IMR-90 (cell line): ENCODE measurements at regions not wholly inside any gene's neighbourhood (a gene's known extent, or its start where the extent isn't known, plus 50 kb on each side); places are given as distances from the start of the nearest gene placed in this dataset.

ENCODE experiments used
- ATAC-seq: fragments of 200-7000 bp; cut with Tn5 transposase; 2 replicates; pipeline ENCODE4 v1.9.1; 2020; ENCODE audit warnings: low read depth, mild to moderate bottlenecking, moderate library complexity
- BruUV-seq: library from RNA; stranded (reverse); fragments of 400-500 nt; replicated peaks from 2 replicates; lab custom pipeline; 2021; lab: Mats Ljungman, UMichigan
- CTCF ChIA-PET: fragments of 300-600 bp; formaldehyde crosslinking; extraction: SDS; loops from one replicate; lab custom pipeline; 2021; ENCODE audit warnings: antibody characterized with exemption; lab: Yijun Ruan, JAX
- POLR2A ChIA-PET: fragments of 300-600 bp; sonication (Branson Sonifier 250); formaldehyde crosslinking; loops from one replicate; lab custom pipeline; 2022; ENCODE audit warnings: antibody characterized with exemption; ENCODE audit not compliant: unreplicated experiment; lab: Charles Lee
- DNase-seq: peaks from one replicate; pipeline ENCODE4 v3.0.0; 2013
- H2AFZ ChIP-seq: replicated peaks from 2 replicates; pipeline ENCODE3; 2013; ENCODE audit warnings: low read length, mild to moderate bottlenecking; ENCODE audit not compliant: poor library complexity
- H2AK5ac ChIP-seq: 2 replicates; pipeline ENCODE4 v1.6.1; 2013; ENCODE audit warnings: low read depth, low read length, inconsistent platforms
- H2AK9ac ChIP-seq: replicated peaks from 2 replicates; pipeline ENCODE3; 2013; ENCODE audit warnings: mild to moderate bottlenecking, low read depth, low read length, moderate library complexity; ENCODE audit not compliant: poor library complexity
- H2BK120ac ChIP-seq: 2 replicates; pipeline ENCODE4 v1.6.1; 2013; ENCODE audit warnings: low read depth, low read length, inconsistent platforms
- H2BK15ac ChIP-seq: 3 replicates; pipeline ENCODE4 v1.6.1; 2013; ENCODE audit warnings: low read depth, low read length, inconsistent platforms
- H2BK20ac ChIP-seq: 2 replicates; pipeline ENCODE4 v1.6.1; 2013; ENCODE audit warnings: low read depth, mild to moderate bottlenecking, inconsistent platforms, low read length, moderate library complexity
- H2BK5ac ChIP-seq: 2 replicates; pipeline ENCODE4 v1.6.1; 2013; ENCODE audit warnings: mild to moderate bottlenecking, low read depth, low read length, inconsistent platforms; ENCODE audit not compliant: poor library complexity, severe bottlenecking
- H3K14ac ChIP-seq: replicated peaks from 2 replicates; pipeline ENCODE4 v1.6.1; 2013; ENCODE audit warnings: low read depth, low read length, inconsistent platforms
- H3K18ac ChIP-seq: 2 replicates; pipeline ENCODE4 v1.6.1; 2013; ENCODE audit warnings: low read depth, low read length, control low read depth
- H3K23ac ChIP-seq: 2 replicates; pipeline ENCODE4 v1.6.1; 2013; ENCODE audit warnings: low read depth, low read length, inconsistent platforms
- H3K27ac ChIP-seq: 2 replicates; pipeline ENCODE4 v1.5.1; 2013; ENCODE audit warnings: mild to moderate bottlenecking, control low read depth, low read length; ENCODE audit not compliant: insufficient read depth
- H3K27me3 ChIP-seq: 2 replicates; pipeline ENCODE4 v1.6.1; 2013; ENCODE audit warnings: low read length; ENCODE audit not compliant: control insufficient read depth, insufficient read depth
- H3K36me3 ChIP-seq: 2 replicates; pipeline ENCODE4 v1.6.1; 2013; ENCODE audit warnings: low read length, mixed read lengths; ENCODE audit not compliant: control insufficient read depth, insufficient read depth
- H3K4ac ChIP-seq: 2 replicates; pipeline ENCODE4 v1.6.1; 2013; ENCODE audit warnings: low read depth, low read length, inconsistent platforms
- H3K4me1 ChIP-seq: 2 replicates; pipeline ENCODE4 v1.6.1; 2013; ENCODE audit warnings: low read length, mixed read lengths; ENCODE audit not compliant: control insufficient read depth, insufficient read depth
- H3K4me2 ChIP-seq: 2 replicates; pipeline ENCODE4 v1.6.1; 2013; ENCODE audit warnings: low read depth, mild to moderate bottlenecking, control low read depth, low read length, moderate library complexity
- H3K4me3 ChIP-seq: 2 replicates; pipeline ENCODE4 v1.5.1; 2013; ENCODE audit warnings: low read depth, mild to moderate bottlenecking, control low read depth, low read length, moderate library complexity; ENCODE audit not compliant: insufficient read depth
- H3K56ac ChIP-seq: 2 replicates; pipeline ENCODE4 v1.6.1; 2013; ENCODE audit warnings: low read length, inconsistent platforms; ENCODE audit not compliant: insufficient read depth; ENCODE audit errors: extremely low read depth
- H3K79me1 ChIP-seq, 2 experiments: 2 replicates each; pipeline ENCODE4 v1.6.1; 2013; ENCODE audit warnings: low read length in 2 of 2, inconsistent platforms in 1 of 2, low read depth in 1 of 2
- H3K9ac ChIP-seq: 2 replicates; pipeline ENCODE4 v1.6.1; 2013; ENCODE audit warnings: low read depth, low read length, control low read depth
- H3K9me1 ChIP-seq: 2 replicates; pipeline ENCODE4 v1.6.1; 2013; ENCODE audit warnings: low read length, inconsistent platforms; ENCODE audit not compliant: insufficient read depth
- H3K9me3 ChIP-seq: 2 replicates; pipeline ENCODE4 v1.6.1; 2013; ENCODE audit warnings: low read length; ENCODE audit not compliant: control insufficient read depth, insufficient read depth
- H4K20me1 ChIP-seq: 2 replicates; pipeline ENCODE4 v1.6.1; 2013; ENCODE audit warnings: low read length, inconsistent platforms; ENCODE audit not compliant: insufficient read depth
- H4K5ac ChIP-seq: 2 replicates; pipeline ENCODE4 v1.6.1; 2013; ENCODE audit warnings: mild to moderate bottlenecking, low read depth, low read length, control low read depth
- H4K8ac ChIP-seq, 2 experiments: 2 replicates each; pipeline ENCODE4 v1.6.1; 2013; ENCODE audit warnings: low read depth in 2 of 2, low read length in 2 of 2, control low read depth in 1 of 2, inconsistent platforms in 1 of 2
- H4K91ac ChIP-seq: 2 replicates; pipeline ENCODE4 v1.6.1; 2013; ENCODE audit warnings: low read depth, low read length, inconsistent platforms; ENCODE audit not compliant: insufficient read depth
- BHLHE40 ChIP-seq: fragments of 150-350 bp; IDR thresholded peaks from 2 replicates; pipeline ENCODE4 v1.6.1; 2016; ENCODE audit warnings: mild to moderate bottlenecking, low read depth, low read length
- CEBPB ChIP-seq: IDR thresholded peaks from 2 replicates; pipeline ENCODE4 v1.6.1; 2012; ENCODE audit warnings: low read depth, low read length, improper control_type of control experiment
- CHD1 ChIP-seq: IDR thresholded peaks from 2 replicates; pipeline ENCODE4 v1.6.1; 2012; ENCODE audit warnings: low read depth, low read length, improper control_type of control experiment
- CTCF ChIP-seq: conservative IDR thresholded peaks from 2 replicates; pipeline ENCODE4 v1.5.1; 2012; ENCODE audit warnings: mild to moderate bottlenecking, low read depth, low read length, improper control_type of control experiment
- ELK1 ChIP-seq: fragments of 150-350 bp; IDR thresholded peaks from 2 replicates; pipeline ENCODE4 v1.6.1; 2016; ENCODE audit warnings: low read depth, mild to moderate bottlenecking, low read length, moderate library complexity, borderline replicate concordance
- FOS ChIP-seq: fragments of 150-350 bp; IDR thresholded peaks from 2 replicates; pipeline ENCODE4 v1.6.1; 2016; ENCODE audit warnings: low read depth, low read length
- MAFK ChIP-seq: IDR thresholded peaks from 2 replicates; pipeline ENCODE4 v1.6.1; 2012; ENCODE audit warnings: low read depth, low read length, improper control_type of control experiment
- MAZ ChIP-seq: IDR thresholded peaks from 2 replicates; pipeline ENCODE4 v1.6.1; 2012; ENCODE audit warnings: low read depth, mild to moderate bottlenecking, low read length, improper control_type of control experiment, moderate library complexity, borderline replicate concordance
- MXI1 ChIP-seq: IDR thresholded peaks from 2 replicates; pipeline ENCODE4 v1.6.1; 2012; ENCODE audit warnings: low read depth, mild to moderate bottlenecking, low read length, moderate library complexity, borderline replicate concordance
- NFE2L2 ChIP-seq: fragments of 150-350 bp; IDR thresholded peaks from 2 replicates; pipeline ENCODE4 v1.6.1; 2016; ENCODE audit warnings: low read depth, mild to moderate bottlenecking, low read length
- POLR2A ChIP-seq: IDR thresholded peaks from 2 replicates; pipeline ENCODE4 v1.6.1; 2012; ENCODE audit warnings: mild to moderate bottlenecking, low read depth, low read length
- RAD21 ChIP-seq: IDR thresholded peaks from 2 replicates; pipeline ENCODE4 v1.6.1; 2012; ENCODE audit warnings: low read length, improper control_type of control experiment
- RCOR1 ChIP-seq: IDR thresholded peaks from 2 replicates; pipeline ENCODE4 v1.6.1; 2012; ENCODE audit warnings: mild to moderate bottlenecking, low read length, improper control_type of control experiment; ENCODE audit not compliant: insufficient replicate concordance
- RFX5 ChIP-seq: IDR thresholded peaks from 2 replicates; pipeline ENCODE4 v1.8.0; 2012; ENCODE audit warnings: low read depth, mild to moderate bottlenecking, low read length, moderate library complexity
- SMC3 ChIP-seq: fragments of 150-350 bp; IDR thresholded peaks from 2 replicates; pipeline ENCODE4 v1.6.1; 2016; ENCODE audit warnings: low read depth, mild to moderate bottlenecking, antibody characterized with exemption, low read length, moderate library complexity
- USF2 ChIP-seq: fragments of 150-350 bp; IDR thresholded peaks from 2 replicates; pipeline ENCODE4 v1.6.1; 2017; ENCODE audit warnings: mild to moderate bottlenecking, antibody characterized with exemption, low read length, low read depth
- whole genome bisulfite sequencing, 2 experiments: methylation state at CpG; one replicate each; pipeline versions ENCODE4 v1.1.5 to v1.1.7; 2013; ENCODE audit warnings: missing lambda C conversion rate in 2 of 2; ENCODE audit not compliant: insufficient read length in 1 of 2; ENCODE audit errors: extremely low coverage in 2 of 2; 5-methylcytosine and 5-hydroxymethylcytosine counted together
- dilution Hi-C: fragments of 300-500 bp; cut with HindIII; formaldehyde crosslinking; loops from one replicate; pipeline ENCODE4 v1.14.3; 2018; ENCODE audit warnings: low sequenced_read_pairs; ENCODE audit not compliant: unreplicated experiment
- in situ Hi-C: fragments of 300-500 bp; cut with MboI; formaldehyde crosslinking; loops from 3 replicates; pipeline ENCODE4 v1.14.3; 2019; ENCODE audit warnings: low sequenced_read_pairs, inconsistent platforms, mixed read lengths
- intact Hi-C: fragments of 100-400 bp; cut with micrococcal nuclease; formaldehyde crosslinking; loops from 2 replicates; pipeline ENCODE4 v1.10.0; 2022

GRCh38 chr12:115708801-115709200 lies 568.7 kb downstream of the MED13L start:
- Histone ChIP-seq H3K14ac (no peak overlapping the region), H3K56ac (no peak overlapping the region), H4K91ac (no peak overlapping the region), H2AK5ac (no peak overlapping the region), H2AFZ (no peak overlapping the region), H2BK20ac (no peak overlapping the region), H4K20me1 (no peaks in the 10 kb centered on the region), H2BK120ac (no peak overlapping the region), H3K4me2 (no peak overlapping the region), H3K36me3 (no peaks in the 10 kb centered on the region), H3K23ac (no peak overlapping the region), H3K27ac (no peak overlapping the region), H2AK9ac (no peak overlapping the region), H2BK15ac (no peak overlapping the region), H4K8ac (no peak overlapping the region), H3K79me1 (no peaks in the 10 kb centered on the region), H3K27me3 (no peaks in the 10 kb centered on the region; the same call in 1 of the 2 replicates), H3K9me1 (no peaks in the 10 kb centered on the region), H3K18ac (no peak overlapping the region), H3K9ac (no peak overlapping the region), H3K4me3 (no peak overlapping the region), H3K4ac (no peak overlapping the region), H2BK5ac (no peak overlapping the region), H4K5ac (no peak overlapping the region), H3K9me3 (no peaks in the 10 kb centered on the region), H3K4me1 (no peaks in the 10 kb centered on the region)
- dilution Hi-C loops (no loop called here), intact Hi-C loops (no loop called here), in situ Hi-C loops (no loop called here)
- ChIA-PET CTCF (interaction anchor here (0.6 kb wide), 1 partner anchor 42 kb away, joined by 8 read pairs; no protein-coding TSS in a partner anchor), POLR2A (no interaction called here)
- no peak for DNase-seq
- WGBS, 2 experiments: no CpG with 5 or more reads among the region's 2 CpGs
- no peak for TF ChIP-seq MXI1
- TF ChIP-seq RAD21: no peak
- TF ChIP-seq MAFK: no peak
- TF ChIP-seq FOS: no peak
- TF ChIP-seq MAZ: no peak
- TF ChIP-seq ELK1: no peak
- TF ChIP-seq RFX5: no peak
- TF ChIP-seq RCOR1: no peak
- TF ChIP-seq CHD1: no peak
- no peak for TF ChIP-seq BHLHE40
- no peak for TF ChIP-seq CTCF
- TF ChIP-seq NFE2L2: no peak
- TF ChIP-seq USF2: no peak
- no peak for TF ChIP-seq POLR2A
- TF ChIP-seq SMC3: no peak
- no peak for TF ChIP-seq CEBPB
- BruUV-seq: no TSS peak
- no peak for ATAC-seq
